ENCODE measurements at regions not wholly inside any gene's neighbourhood (a gene's known extent, or its start where the extent isn't known, plus 50 kb on each side); places are given as distances from the start of the nearest gene placed in this dataset.

DNA sequence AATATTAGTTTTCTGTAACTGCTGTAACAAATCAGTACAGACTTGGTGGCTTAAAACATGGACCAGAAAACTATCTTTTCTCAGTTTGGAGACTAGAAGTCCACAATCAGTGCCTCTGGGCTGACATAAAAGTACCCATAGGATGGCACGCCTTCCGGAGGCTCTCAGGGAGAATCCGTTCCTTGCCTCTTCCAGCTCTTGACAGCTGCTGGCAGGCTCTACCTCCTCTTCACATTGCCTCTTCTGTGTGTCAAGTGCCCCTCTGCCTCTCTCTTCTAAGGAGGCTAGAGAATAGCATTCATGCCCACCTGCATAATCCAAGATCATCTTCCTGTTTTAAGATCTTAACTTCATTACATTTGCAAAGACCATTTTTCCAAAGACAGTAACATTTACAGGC, 1194.2 kb downstream of the EFNB2 start:
- H4K20me1 ChIP-seq (ENCODE audit: insufficient read depth), result no peaks in the 10 kb centered on the region
- CTCF ChIA-PET, result no interaction called here
- ATAC-seq, result no peak
- H3K9me2 ChIP-seq (ENCODE audit: insufficient read depth), result no peaks in the 10 kb centered on the region
- no peaks in the 10 kb centered on the region for H3K79me2 ChIP-seq (ENCODE audit: insufficient read depth, low read length)
- no peaks in the 10 kb centered on the region for H3K36me3 ChIP-seq (ENCODE audit: control insufficient read depth in 1 of 2, insufficient read depth in 2 of 2, low read length in 2 of 2)
- no peak overlapping the region for H3K4me3 ChIP-seq (replicated peaks in 1 of 2; ENCODE audit: low read depth in 1 of 2, low read length in 2 of 2)
- POLR2A ChIA-PET, result no interaction called here
- no peak for TF ChIP-seq FOSL1 (IDR thresholded peaks at IDR 0.05; ENCODE audit: low read depth)
- RAD21 ChIA-PET (ENCODE audit: low non-redundant PET in 1 of 2, low total read pairs in 2 of 2, uncharacterized antibody in 2 of 2, unreplicated experiment in 2 of 2), result no interaction called here
- H3K27me3 ChIP-seq (ENCODE audit: insufficient read depth, low read length), result no peaks in the 10 kb centered on the region
- no peak overlapping the region for H3K9ac ChIP-seq (ENCODE audit: low read length)
- no peak overlapping the region for H3K27ac ChIP-seq (ENCODE audit: low read depth, low read length)
- no TSS peak for BruUV-seq (replicated peaks)
- no peak overlapping the region for H2AFZ ChIP-seq (ENCODE audit: low read depth, low read length, poor library complexity, severe bottlenecking)
- no peak for DNase-seq (ENCODE audit: low read depth, low spot score)
- no peaks in the 10 kb centered on the region for H3K9me3 ChIP-seq (ENCODE audit: control insufficient read depth in 1 of 2, insufficient read depth in 1 of 2, low read depth in 1 of 2, low read length in 2 of 2)
- no peak overlapping the region for H3K4me2 ChIP-seq (ENCODE audit: low read length)
- intact Hi-C loops (cut with micrococcal nuclease), result no loop called here
- H3K4me1 ChIP-seq (ENCODE audit: control insufficient read depth in 1 of 2, insufficient read depth in 2 of 2, low read length in 2 of 2), result peaks cover 0 to 8% of the 10 kb centered on the region in 2 experiments; a peak in 2 of 4 replicates

DNA sequence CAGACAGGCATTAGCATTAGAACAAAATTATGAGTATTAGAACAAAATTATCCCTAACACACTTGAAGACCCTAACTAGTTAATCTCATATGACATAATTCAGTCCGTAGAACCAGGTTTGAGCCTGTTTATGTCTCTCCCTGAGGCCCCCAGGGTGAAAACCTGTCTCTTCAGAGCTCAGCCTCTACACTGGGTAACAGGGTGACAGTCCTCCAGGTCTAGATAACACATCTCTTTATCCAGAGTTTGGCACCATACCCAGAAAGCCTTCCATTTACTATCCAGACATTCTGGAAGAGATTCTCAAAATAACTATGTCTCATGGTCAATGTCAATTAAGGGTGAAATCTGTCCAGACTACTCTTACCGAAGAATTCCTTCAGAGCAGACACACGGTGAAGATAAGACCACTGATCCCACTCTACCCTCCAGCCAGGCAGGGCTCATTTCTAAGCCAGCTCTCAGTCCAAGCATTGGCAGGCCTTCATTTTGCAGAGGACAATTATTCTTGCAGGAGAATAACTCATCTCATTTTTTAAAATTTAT, 1195.3 kb downstream of the EFNB2 start:
- no peak overlapping the region for H2AFZ ChIP-seq (ENCODE audit: low read depth, low read length, poor library complexity, severe bottlenecking)
- ChIA-PET RAD21 (ENCODE audit: low non-redundant PET in 1 of 2, low total read pairs in 2 of 2, uncharacterized antibody in 2 of 2, unreplicated experiment in 2 of 2) (no interaction called here), POLR2A (no interaction called here), CTCF (no interaction called here)
- BruUV-seq (replicated peaks), result no TSS peak
- no peaks in the 10 kb centered on the region for H3K9me2 ChIP-seq (ENCODE audit: insufficient read depth)
- DNase-seq (ENCODE audit: low read depth, low spot score) (no peak), ATAC-seq (no peak)
- intact Hi-C loops (cut with micrococcal nuclease), result no loop called here
- H3K4me2 ChIP-seq (ENCODE audit: low read length), result no peak overlapping the region
- no peak for TF ChIP-seq SRF (IDR thresholded peaks at IDR 0.05; ENCODE audit: low read depth)
- no peaks in the 10 kb centered on the region for H3K4me1 ChIP-seq (ENCODE audit: control insufficient read depth in 1 of 2, insufficient read depth in 2 of 2, low read length in 2 of 2)
- no peaks in the 10 kb centered on the region for H3K9me3 ChIP-seq (ENCODE audit: control insufficient read depth in 1 of 2, insufficient read depth in 1 of 2, low read depth in 1 of 2, low read length in 2 of 2)
- H3K79me2 ChIP-seq (ENCODE audit: insufficient read depth, low read length), result no peaks in the 10 kb centered on the region
- no peak overlapping the region for H3K4me3 ChIP-seq (replicated peaks in 1 of 2; ENCODE audit: low read depth in 1 of 2, low read length in 2 of 2)
- no peak overlapping the region for H3K9ac ChIP-seq (ENCODE audit: low read length)
- H3K27ac ChIP-seq (ENCODE audit: low read depth, low read length), result no peak overlapping the region
- no peaks in the 10 kb centered on the region for H4K20me1 ChIP-seq (ENCODE audit: insufficient read depth)
- no peaks in the 10 kb centered on the region for H3K36me3 ChIP-seq (ENCODE audit: control insufficient read depth in 1 of 2, insufficient read depth in 2 of 2, low read length in 2 of 2)
- H3K27me3 ChIP-seq (ENCODE audit: insufficient read depth, low read length), result no peaks in the 10 kb centered on the region

DNA sequence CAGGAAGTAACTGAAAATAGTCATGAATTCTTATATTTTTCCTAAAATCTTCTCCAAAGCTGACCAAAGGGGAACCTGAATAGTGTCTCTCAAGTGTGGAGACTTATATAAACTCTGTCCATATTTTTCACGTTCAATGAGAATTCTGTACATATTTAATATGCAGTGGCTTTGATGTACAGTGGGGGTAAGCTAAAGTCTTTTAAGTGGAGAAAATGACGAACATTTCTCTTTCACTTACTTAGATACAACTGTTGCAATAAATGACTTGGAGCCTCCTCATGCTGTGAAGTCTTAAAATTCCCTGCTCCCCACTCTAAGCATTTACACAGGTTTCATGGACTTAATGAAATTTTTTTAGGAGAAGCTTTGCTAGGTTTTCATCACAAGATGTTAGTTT, 1196.7 kb downstream of the EFNB2 start:
- ATAC-seq (no peak), DNase-seq (ENCODE audit: low read depth, low spot score) (no peak)
- POLR2A ChIA-PET, result no interaction called here
- Histone ChIP-seq H3K4me1 (ENCODE audit: control insufficient read depth in 1 of 2, insufficient read depth in 2 of 2, low read length in 2 of 2) (no peaks in the 10 kb centered on the region), H3K4me3 (replicated peaks in 1 of 2; ENCODE audit: low read depth in 1 of 2, low read length in 2 of 2) (no peak overlapping the region), H3K9me2 (ENCODE audit: insufficient read depth) (no peaks in the 10 kb centered on the region), H3K4me2 (ENCODE audit: low read length) (no peak overlapping the region), H3K27me3 (ENCODE audit: insufficient read depth, low read length) (no peaks in the 10 kb centered on the region), H3K27ac (ENCODE audit: low read depth, low read length) (no peak overlapping the region), H3K79me2 (ENCODE audit: insufficient read depth, low read length) (no peaks in the 10 kb centered on the region), H2AFZ (ENCODE audit: low read depth, low read length, poor library complexity, severe bottlenecking) (no peak overlapping the region), H3K36me3 (ENCODE audit: control insufficient read depth in 1 of 2, insufficient read depth in 2 of 2, low read length in 2 of 2) (no peaks in the 10 kb centered on the region), H3K9me3 (ENCODE audit: control insufficient read depth in 1 of 2, insufficient read depth in 1 of 2, low read depth in 1 of 2, low read length in 2 of 2) (no peaks in the 10 kb centered on the region), H4K20me1 (ENCODE audit: insufficient read depth) (no peaks in the 10 kb centered on the region), H3K9ac (ENCODE audit: low read length) (no peak overlapping the region)
- CTCF ChIA-PET, result no interaction called here
- no TSS peak for BruUV-seq (replicated peaks)
- intact Hi-C loops (cut with micrococcal nuclease), result no loop called here
- RAD21 ChIA-PET (ENCODE audit: low non-redundant PET in 1 of 2, low total read pairs in 2 of 2, uncharacterized antibody in 2 of 2, unreplicated experiment in 2 of 2), result no interaction called here
- TF ChIP-seq EGR1 (IDR thresholded peaks at IDR 0.05; ENCODE audit: low read depth) (no peak), YY1 (IDR thresholded peaks at IDR 0.05; ENCODE audit: extremely low read depth, insufficient replicate concordance, low read depth, low read length) (no peak), POLR2AphosphoS5 (IDR thresholded peaks at IDR 0.05; ENCODE audit: low read depth, low read length) (no peak), ATF3 (IDR thresholded peaks at IDR 0.05) (no peak), CEBPB (IDR thresholded peaks at IDR 0.05; ENCODE audit: low read depth) (no peak)
- TF ChIP-seq, protein P1, sequence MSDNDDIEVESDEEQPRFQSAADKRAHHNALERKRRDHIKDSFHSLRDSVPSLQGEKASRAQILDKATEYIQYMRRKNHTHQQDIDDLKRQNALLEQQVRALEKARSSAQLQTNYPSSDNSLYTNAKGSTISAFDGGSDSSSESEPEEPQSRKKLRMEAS (IDR thresholded peaks at IDR 0.05), result no peak

Measured in HCT116 (cell line).